RWPE1 (cell line): ENCODE measurements at regions not wholly inside any gene's neighbourhood (a gene's known extent, or its start where the extent isn't known, plus 50 kb on each side); places are given as distances from the start of the nearest gene placed in this dataset.

Experiments
- CTCF ChIA-PET: fragments of 350-600 bp; sonication (Branson Sonifier 250); formaldehyde crosslinking; extraction: SDS; loops from one replicate; lab custom pipeline; 2021; lab: Yijun Ruan, JAX
- POLR2A ChIA-PET: fragments of 400-600 bp; formaldehyde crosslinking; extraction: SDS; loops from one replicate; lab custom pipeline; 2020; ENCODE audit warnings: antibody characterized with exemption; ENCODE audit not compliant: low non-redundant PET; lab: Yijun Ruan, JAX
- DNase-seq: peaks from one replicate; pipeline ENCODE4 v3.0.0; 2012; ENCODE audit warnings: low spot score
- H3K27ac ChIP-seq: fragments of 450-650 bp; 2 replicates; pipeline ENCODE4 v1.5.1; 2017
- TF ChIP-seq, protein P1 (sequence below): fragments of 450-650 bp; conservative IDR thresholded peaks from 2 replicates; pipeline ENCODE4 v1.5.1; 2017; ENCODE audit warnings: low read depth, mild to moderate bottlenecking

GRCh38 chr9:89768051-89768450, 163.2 kb downstream of the GADD45G start:
- ChIA-PET CTCF (interaction anchor here (0.5 to 0.6 kb wide), 2 partner anchors 148 to 1043 kb away, joined by 3 to 4 read pairs; no protein-coding TSS in a partner anchor), POLR2A (no interaction called here)
- DNase-seq: no peak
- TF ChIP-seq, protein P1, sequence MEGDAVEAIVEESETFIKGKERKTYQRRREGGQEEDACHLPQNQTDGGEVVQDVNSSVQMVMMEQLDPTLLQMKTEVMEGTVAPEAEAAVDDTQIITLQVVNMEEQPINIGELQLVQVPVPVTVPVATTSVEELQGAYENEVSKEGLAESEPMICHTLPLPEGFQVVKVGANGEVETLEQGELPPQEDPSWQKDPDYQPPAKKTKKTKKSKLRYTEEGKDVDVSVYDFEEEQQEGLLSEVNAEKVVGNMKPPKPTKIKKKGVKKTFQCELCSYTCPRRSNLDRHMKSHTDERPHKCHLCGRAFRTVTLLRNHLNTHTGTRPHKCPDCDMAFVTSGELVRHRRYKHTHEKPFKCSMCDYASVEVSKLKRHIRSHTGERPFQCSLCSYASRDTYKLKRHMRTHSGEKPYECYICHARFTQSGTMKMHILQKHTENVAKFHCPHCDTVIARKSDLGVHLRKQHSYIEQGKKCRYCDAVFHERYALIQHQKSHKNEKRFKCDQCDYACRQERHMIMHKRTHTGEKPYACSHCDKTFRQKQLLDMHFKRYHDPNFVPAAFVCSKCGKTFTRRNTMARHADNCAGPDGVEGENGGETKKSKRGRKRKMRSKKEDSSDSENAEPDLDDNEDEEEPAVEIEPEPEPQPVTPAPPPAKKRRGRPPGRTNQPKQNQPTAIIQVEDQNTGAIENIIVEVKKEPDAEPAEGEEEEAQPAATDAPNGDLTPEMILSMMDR: no peak
- H3K27ac ChIP-seq: no peak overlapping the region

DNA sequence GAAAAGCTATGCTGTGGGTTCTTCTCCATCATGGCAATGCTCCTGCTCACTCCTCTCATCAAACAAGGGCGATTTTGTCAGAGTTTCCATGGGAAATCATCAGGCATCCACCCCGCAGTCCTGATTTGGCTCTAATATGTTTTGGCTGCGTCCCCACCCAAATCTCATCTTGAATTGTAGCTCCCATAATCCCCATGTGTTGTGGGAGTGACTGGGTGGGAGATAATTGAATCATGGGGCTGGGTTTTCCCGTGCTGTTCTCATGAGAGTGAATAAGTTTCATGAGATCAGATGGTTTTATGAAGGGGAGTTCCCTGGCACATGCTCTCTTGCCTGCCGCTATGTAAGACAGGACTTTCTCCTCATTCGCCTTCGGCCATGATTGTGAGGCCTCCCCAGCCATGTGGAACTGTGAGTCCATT, 163.8 kb downstream of the GADD45G start:
- CTCF ChIA-PET: no interaction called here
- TF ChIP-seq, protein P1: no peak
- H3K27ac ChIP-seq: no peak overlapping the region
- POLR2A ChIA-PET: no interaction called here
- DNase-seq: no peak

- ChIA-PET CTCF (no interaction called here), POLR2A (no interaction called here)
These were observed 165.8 kb downstream of the GADD45G start for GRCh38 chr9:89770531-89771174.

DNA sequence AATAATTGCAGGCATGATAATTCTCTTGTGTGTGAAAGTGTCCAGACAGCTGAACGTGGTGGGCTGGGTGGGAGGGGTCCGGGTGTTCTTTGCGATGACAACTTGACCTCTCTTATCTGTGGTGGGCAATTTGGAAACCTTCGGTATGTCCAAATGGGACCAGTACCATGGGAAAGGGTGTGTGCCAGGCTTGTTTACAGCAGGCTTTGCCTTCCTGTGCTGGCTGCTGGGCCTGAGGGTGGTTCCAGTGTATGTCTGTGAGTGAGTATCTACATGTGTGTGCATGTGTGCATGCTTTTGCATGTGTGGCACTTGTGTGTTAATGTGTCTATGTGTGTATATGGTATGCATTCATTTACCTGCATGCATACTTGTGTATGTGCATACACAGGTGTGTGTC, 166.4 kb downstream of the GADD45G start:
- TF ChIP-seq, protein P1: no peak
- H3K27ac ChIP-seq: no peak overlapping the region
- ChIA-PET POLR2A (no interaction called here), CTCF (no interaction called here)
- DNase-seq: no peak

More at GRCh38 chr9:89770531-89771174, 165.8 kb downstream of the GADD45G start:
- H3K27ac ChIP-seq: no peak overlapping the region
- TF ChIP-seq, protein P1: no peak
- DNase-seq: no peak

DNA sequence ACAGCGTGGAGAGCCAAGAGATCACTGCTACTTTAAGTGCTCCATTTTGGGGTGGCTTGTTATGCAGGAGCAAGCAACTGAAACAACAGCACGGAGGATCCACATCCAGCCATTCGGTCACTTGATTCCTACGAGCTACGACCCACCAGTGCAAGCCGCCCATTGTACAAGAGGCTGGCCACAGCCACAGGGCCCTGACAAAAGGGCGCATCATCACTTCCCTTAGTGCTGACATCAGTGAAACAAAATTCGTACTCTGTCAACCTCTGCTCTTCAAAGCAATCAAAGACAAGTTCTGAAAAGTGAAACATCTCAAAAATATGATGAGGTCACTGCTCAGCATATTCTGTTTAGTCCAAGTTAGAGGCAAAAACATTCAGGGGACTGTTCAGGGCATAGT, 168.4 kb downstream of the GADD45G start:
- TF ChIP-seq, protein P1: no peak
- H3K27ac ChIP-seq: no peak overlapping the region
- ChIA-PET POLR2A (no interaction called here), CTCF (no interaction called here)
- DNase-seq: no peak

DNA sequence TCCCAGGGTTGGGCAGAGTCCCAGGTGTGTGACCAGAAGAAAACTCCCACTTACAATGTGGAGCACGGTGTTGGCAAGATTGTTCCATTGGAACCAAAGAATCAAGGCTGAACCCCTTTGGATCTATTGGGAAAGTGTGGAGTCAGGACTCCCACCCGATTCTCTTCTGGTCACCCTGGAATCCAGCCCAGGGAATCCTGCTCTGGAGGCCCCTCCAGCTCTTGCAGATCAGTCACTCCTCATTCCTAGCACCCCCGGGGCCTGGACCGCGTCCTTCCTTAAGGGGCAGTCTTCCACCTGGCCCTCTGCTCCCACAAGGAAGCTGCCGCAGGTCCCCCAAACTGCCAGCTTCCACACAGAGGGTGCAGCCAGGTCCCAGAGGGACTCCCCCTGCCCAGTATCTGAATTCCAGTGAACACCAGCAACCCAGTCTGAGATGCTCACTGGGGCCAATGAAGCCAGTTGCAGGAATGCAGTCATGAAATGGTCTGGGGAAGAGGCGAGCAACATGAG, 170.1 kb downstream of the GADD45G start:
- CTCF ChIA-PET: no interaction called here
- TF ChIP-seq, protein P1: no peak
- no peak overlapping the region for H3K27ac ChIP-seq
- DNase-seq: no peak
- POLR2A ChIA-PET: no interaction called here
